Osteocyte (in vitro differentiated cells): ENCODE measurements at regions not wholly inside any gene's neighbourhood (a gene's known extent, or its start where the extent isn't known, plus 50 kb on each side); places are given as distances from the start of the nearest gene placed in this dataset.

Source experiments
- DNase-seq: peaks from one replicate; pipeline ENCODE4 v3.0.0; 2021; ENCODE audit warnings: mixed read lengths; ENCODE audit not compliant: unreplicated experiment; ENCODE audit errors: extremely low spot score
- H3K27ac Mint-ChIP-seq: one replicate; pipeline ENCODE4 v1.8.0; 2021; ENCODE audit warnings: mild to moderate bottlenecking, mixed read lengths; ENCODE audit not compliant: unreplicated experiment
- H3K27me3 Mint-ChIP-seq: one replicate; pipeline ENCODE4 v1.8.0; 2021; ENCODE audit warnings: mixed read lengths; ENCODE audit not compliant: unreplicated experiment
- H3K36me3 Mint-ChIP-seq: one replicate; pipeline ENCODE4 v1.8.0; 2021; ENCODE audit warnings: mixed read lengths; ENCODE audit not compliant: unreplicated experiment
- H3K4me1 Mint-ChIP-seq: one replicate; pipeline ENCODE4 v1.8.0; 2021; ENCODE audit warnings: mixed read lengths; ENCODE audit not compliant: unreplicated experiment
- H3K4me3 Mint-ChIP-seq: one replicate; pipeline ENCODE4 v1.8.0; 2021; ENCODE audit warnings: mild to moderate bottlenecking, moderate library complexity, mixed read lengths; ENCODE audit not compliant: unreplicated experiment
- H3K9me3 Mint-ChIP-seq: one replicate; pipeline ENCODE4 v1.8.0; 2021; ENCODE audit warnings: mixed read lengths; ENCODE audit not compliant: unreplicated experiment
- TF ChIP-seq, protein P1 (sequence below): fragments of 200-600 bp; sonication (generic); IDR thresholded peaks from 2 replicates; pipeline ENCODE4 v1.5.0; 2021; ENCODE audit warnings: antibody characterized with exemption, mild to moderate bottlenecking, moderate library complexity

DNA sequence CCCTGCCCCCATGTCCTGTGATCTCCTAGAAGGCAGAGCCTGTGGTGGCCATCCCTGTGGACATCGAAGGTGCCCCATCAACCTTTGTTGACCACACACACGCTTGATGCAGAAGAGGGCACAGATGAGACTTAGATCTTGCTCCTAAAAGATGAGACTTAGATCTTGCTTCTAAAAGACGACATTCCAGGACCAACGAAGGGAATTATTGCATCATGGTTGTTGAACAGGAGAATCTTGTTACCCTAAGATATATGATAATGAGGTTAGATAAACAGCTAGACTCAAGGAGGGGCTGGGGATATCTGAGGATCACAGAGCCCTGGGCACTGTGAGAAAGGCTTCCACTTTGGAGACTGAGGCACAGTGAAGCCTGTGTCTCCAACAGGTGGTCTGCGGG lies 91.1 kb upstream of the WSCD2 start:
- no peak overlapping the region for H3K4me3 Mint-ChIP-seq
- H3K27ac Mint-ChIP-seq = no peak overlapping the region
- DNase-seq = no peak
- H3K36me3 Mint-ChIP-seq = no peaks in the 10 kb centered on the region
- no peaks in the 10 kb centered on the region for H3K27me3 Mint-ChIP-seq
- H3K4me1 Mint-ChIP-seq = no peaks in the 10 kb centered on the region
- TF ChIP-seq, protein P1, sequence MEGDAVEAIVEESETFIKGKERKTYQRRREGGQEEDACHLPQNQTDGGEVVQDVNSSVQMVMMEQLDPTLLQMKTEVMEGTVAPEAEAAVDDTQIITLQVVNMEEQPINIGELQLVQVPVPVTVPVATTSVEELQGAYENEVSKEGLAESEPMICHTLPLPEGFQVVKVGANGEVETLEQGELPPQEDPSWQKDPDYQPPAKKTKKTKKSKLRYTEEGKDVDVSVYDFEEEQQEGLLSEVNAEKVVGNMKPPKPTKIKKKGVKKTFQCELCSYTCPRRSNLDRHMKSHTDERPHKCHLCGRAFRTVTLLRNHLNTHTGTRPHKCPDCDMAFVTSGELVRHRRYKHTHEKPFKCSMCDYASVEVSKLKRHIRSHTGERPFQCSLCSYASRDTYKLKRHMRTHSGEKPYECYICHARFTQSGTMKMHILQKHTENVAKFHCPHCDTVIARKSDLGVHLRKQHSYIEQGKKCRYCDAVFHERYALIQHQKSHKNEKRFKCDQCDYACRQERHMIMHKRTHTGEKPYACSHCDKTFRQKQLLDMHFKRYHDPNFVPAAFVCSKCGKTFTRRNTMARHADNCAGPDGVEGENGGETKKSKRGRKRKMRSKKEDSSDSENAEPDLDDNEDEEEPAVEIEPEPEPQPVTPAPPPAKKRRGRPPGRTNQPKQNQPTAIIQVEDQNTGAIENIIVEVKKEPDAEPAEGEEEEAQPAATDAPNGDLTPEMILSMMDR = no peak
- no peaks in the 10 kb centered on the region for H3K9me3 Mint-ChIP-seq

DNA sequence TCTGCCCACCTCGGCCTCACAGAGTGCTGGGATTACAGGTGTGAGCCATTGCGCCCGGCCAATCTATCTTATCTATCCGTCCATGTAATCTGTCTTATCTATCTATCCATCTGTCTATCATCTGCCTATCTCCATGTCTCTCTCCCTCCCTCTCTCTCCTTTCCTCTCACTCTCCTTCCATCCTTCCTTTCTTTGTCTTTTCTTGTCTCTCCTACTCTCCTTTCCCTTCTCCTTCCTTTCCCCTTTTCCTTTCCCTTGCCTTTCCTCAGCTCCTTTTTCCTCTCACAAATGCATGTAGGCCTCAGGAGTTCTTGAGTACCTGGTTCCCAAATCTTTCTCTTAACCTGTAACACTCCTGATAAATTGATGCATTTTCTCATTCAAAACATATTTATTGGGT lies 89.3 kb upstream of the WSCD2 start:
- H3K9me3 Mint-ChIP-seq = no peaks in the 10 kb centered on the region
- H3K27me3 Mint-ChIP-seq = no peaks in the 10 kb centered on the region
- H3K36me3 Mint-ChIP-seq = no peaks in the 10 kb centered on the region
- TF ChIP-seq, protein P1 = no peak
- H3K27ac Mint-ChIP-seq = no peak overlapping the region
- no peak overlapping the region for H3K4me3 Mint-ChIP-seq
- H3K4me1 Mint-ChIP-seq = no peaks in the 10 kb centered on the region
- no peak for DNase-seq

DNA sequence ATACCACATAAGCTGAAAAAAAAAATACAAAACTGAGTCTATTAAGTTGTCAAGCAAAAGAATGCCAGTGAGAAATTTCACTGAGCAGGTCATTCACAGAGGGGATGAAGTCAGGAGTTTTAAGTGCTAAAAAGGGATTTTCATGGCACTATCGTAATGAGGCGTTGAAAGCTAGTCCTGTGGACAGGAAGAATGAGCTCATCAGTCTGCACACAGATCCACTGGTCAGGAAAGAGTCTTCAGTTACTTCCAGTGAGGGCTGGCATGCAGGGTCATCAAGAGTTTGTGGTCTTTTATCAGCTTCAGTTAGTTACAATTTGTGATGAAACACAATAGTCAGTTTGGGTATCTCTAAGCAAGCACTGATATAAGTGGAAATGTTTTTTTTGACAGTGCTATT lies 88.1 kb upstream of the WSCD2 start:
- no peaks in the 10 kb centered on the region for H3K4me1 Mint-ChIP-seq
- H3K27me3 Mint-ChIP-seq = no peaks in the 10 kb centered on the region
- no peak overlapping the region for H3K4me3 Mint-ChIP-seq
- H3K9me3 Mint-ChIP-seq = no peaks in the 10 kb centered on the region
- DNase-seq = no peak
- H3K36me3 Mint-ChIP-seq = no peaks in the 10 kb centered on the region
- no peak overlapping the region for H3K27ac Mint-ChIP-seq
- TF ChIP-seq, protein P1 = no peak

DNA sequence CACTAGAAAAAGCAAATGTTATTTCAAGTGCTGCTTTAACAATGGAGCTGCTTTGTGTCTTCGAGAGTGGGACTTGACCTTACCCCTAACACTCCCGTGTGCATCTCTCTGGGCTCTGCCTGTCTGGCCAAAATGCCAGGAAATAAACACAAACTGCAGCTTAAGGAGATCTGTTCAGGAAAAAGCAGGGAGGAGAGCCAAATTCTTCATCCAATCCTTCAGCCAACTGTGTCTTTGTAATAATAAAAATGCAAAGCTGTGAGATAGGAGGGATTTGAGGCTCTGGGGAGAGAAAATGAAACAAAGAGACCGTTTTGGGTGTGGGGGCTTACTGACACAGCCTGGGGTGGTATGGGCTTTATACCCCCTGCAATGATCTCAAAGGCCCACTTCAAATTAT lies 85.8 kb upstream of the WSCD2 start:
- Mint-ChIP-seq H3K4me1 (no peaks in the 10 kb centered on the region), H3K4me3 (no peak overlapping the region), H3K27ac (no peak overlapping the region), H3K9me3 (no peaks in the 10 kb centered on the region), H3K27me3 (no peaks in the 10 kb centered on the region), H3K36me3 (no peaks in the 10 kb centered on the region)
- DNase-seq = no peak
- TF ChIP-seq, protein P1 = no peak

DNA sequence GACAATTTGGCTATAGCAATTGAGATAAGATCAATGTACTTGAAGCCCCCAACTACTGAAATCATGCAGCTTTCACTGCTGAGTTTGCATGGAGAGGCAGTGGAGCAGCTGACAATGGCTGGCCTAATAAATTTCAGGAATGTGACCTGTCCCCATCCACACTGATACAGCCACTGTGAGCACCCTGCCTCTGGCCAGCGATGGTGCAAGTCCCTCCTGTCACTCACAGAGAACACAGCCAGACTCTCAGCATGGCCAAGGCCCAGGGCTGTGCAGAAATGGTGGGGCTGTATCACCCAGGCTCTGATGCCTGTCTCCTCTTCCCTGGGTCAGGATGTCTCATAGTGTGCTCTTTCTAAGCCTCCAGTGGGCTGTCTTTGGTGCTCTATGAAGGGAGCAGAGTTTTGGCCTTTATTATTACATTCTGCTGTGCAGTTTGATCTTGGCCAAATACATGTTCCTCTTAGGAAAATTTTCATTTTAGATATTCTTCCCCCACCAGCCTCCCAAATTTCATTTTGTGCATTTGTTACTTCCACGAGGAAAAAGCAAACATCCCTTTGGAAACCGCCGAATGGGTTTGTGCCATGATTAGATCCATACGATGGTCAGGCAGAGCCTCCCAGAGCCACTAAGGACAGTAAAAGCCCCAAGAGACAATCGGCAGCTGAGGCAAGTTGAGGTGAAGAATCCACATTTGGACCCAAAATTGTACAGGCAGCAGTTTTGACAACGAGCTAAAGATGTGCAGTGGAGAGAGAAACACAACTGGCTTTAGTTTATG lies 85.1 kb upstream of the WSCD2 start:
- Mint-ChIP-seq H3K9me3 (no peaks in the 10 kb centered on the region), H3K36me3 (no peaks in the 10 kb centered on the region), H3K27ac (no peak overlapping the region), H3K4me3 (no peak overlapping the region), H3K4me1 (no peaks in the 10 kb centered on the region), H3K27me3 (no peaks in the 10 kb centered on the region)
- DNase-seq = no peak
- TF ChIP-seq, protein P1 = no peak
